Vagina (tissue), 2 donors: ENCODE measurements at regions not wholly inside any gene's neighbourhood (a gene's known extent, or its start where the extent isn't known, plus 50 kb on each side); places are given as distances from the start of the nearest gene placed in this dataset.

ENCODE experiments used
- DNase-seq, 2 donors: peaks; one replicate each; pipeline ENCODE4 v3.0.0-alpha.2; 2017; ENCODE audit errors: extremely low spot score in 2 of 2
- H3K27ac ChIP-seq: fragments of 200-600 bp; sonication (generic); one replicate; pipeline ENCODE4 v1.5.1; 2019
- H3K27me3 ChIP-seq: fragments of 200-600 bp; sonication (generic); one replicate; pipeline ENCODE4 v1.5.1; 2019
- H3K36me3 ChIP-seq, 2 donors: fragments of 200-600 bp; sonication (generic); one replicate each; pipeline ENCODE4 v1.5.1; 2017 to 2019
- H3K4me1 ChIP-seq: fragments of 200-600 bp; sonication (generic); one replicate; pipeline ENCODE4 v1.5.1; 2019
- H3K4me3 ChIP-seq, 2 donors: fragments of 200-600 bp; sonication (generic); 1 replicate in 1 of 2; 2 replicates in 1 of 2; pipeline ENCODE4 v1.5.1; 2016 to 2019
- H3K9me3 ChIP-seq: fragments of 200-600 bp; sonication (generic); one replicate; pipeline ENCODE4 v1.5.1; 2019
- POLR2A ChIP-seq, 2 donors: fragments of 450-650 bp; IDR thresholded peaks; one replicate each; pipeline ENCODE4 v1.6.1; 2017; ENCODE audit warnings: antibody characterized with exemption in 2 of 2, mild to moderate bottlenecking in 2 of 2, moderate library complexity in 2 of 2
- POLR2AphosphoS5 ChIP-seq, 2 donors: sonication (generic); formaldehyde crosslinking; IDR thresholded peaks; one replicate each; pipeline ENCODE4 v1.9.0; 2017; ENCODE audit warnings: antibody characterized with exemption in 2 of 2, mild to moderate bottlenecking in 2 of 2, low read depth in 1 of 2; ENCODE audit not compliant: insufficient read depth in 1 of 2
- intact Hi-C: fragments of 100-400 bp; cut with DNase I; formaldehyde crosslinking; loops from one replicate; pipeline ENCODE4 v1.15.1; 2023
- TF ChIP-seq, protein P1 (sequence below), 3 experiments: fragments of 450-650 bp in 2 of 3; fragments of 200-600 bp in 1 of 3; sonication (generic) in 1 of 3; IDR thresholded peaks; one replicate each; pipeline ENCODE4 v1.5.1; 2017 to 2019; ENCODE audit warnings: antibody characterized with exemption in 3 of 3, mild to moderate bottlenecking in 2 of 3, moderate library complexity in 2 of 3

DNA sequence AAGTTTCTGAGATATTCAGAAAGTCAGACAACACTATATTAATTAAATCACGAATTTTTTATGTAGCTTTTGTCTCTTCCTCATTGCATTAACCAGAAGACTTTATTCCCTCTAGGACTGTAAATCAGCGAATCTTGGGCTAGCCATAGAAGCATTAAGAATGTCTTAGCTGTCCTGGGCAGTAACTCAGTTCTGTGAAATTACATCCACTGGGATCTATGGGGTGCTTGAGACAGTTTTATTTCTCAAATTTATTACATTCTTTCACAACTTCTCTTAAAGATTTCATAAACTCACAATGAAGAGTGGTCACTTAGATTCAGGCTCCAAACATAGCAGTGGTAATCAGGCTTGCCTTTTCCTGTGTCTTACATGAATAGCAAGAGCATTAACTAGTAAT, 1153.4 kb downstream of the CDH8 start:
- H3K27me3 ChIP-seq = no peaks in the 10 kb centered on the region
- no peaks in the 10 kb centered on the region for H3K9me3 ChIP-seq
- no peak overlapping the region for H3K4me3 ChIP-seq
- no peaks in the 10 kb centered on the region for H3K4me1 ChIP-seq
- H3K36me3 ChIP-seq = no peaks in the 10 kb centered on the region
- TF ChIP-seq, protein P1, sequence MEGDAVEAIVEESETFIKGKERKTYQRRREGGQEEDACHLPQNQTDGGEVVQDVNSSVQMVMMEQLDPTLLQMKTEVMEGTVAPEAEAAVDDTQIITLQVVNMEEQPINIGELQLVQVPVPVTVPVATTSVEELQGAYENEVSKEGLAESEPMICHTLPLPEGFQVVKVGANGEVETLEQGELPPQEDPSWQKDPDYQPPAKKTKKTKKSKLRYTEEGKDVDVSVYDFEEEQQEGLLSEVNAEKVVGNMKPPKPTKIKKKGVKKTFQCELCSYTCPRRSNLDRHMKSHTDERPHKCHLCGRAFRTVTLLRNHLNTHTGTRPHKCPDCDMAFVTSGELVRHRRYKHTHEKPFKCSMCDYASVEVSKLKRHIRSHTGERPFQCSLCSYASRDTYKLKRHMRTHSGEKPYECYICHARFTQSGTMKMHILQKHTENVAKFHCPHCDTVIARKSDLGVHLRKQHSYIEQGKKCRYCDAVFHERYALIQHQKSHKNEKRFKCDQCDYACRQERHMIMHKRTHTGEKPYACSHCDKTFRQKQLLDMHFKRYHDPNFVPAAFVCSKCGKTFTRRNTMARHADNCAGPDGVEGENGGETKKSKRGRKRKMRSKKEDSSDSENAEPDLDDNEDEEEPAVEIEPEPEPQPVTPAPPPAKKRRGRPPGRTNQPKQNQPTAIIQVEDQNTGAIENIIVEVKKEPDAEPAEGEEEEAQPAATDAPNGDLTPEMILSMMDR (IDR thresholded peaks at IDR 0.05) = no peak
- DNase-seq = no peak
- H3K27ac ChIP-seq = no peak overlapping the region
- intact Hi-C loops = no loop called here

DNA sequence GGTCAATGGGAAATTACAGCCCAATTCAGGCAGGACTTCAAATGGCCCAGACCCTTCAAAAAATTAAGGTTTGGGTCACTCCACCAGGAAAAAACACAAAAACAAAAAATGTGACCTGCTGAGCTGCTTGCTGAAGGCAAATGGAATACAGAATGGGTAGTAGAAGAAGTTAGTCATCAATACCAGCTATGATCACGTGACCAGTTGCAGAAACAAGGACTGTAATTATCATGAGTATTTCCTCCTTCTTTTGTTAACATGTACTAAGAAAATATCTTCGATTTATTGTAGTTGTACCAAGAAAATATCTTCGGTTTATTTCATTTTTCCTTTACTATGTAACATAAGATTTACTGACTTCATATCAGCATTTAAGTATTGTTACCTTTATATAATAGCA, 1183.6 kb downstream of the CDH8 start:
- Histone ChIP-seq H3K4me3 (no peak overlapping the region), H3K27me3 (no peaks in the 10 kb centered on the region), H3K27ac (no peak overlapping the region), H3K4me1 (no peaks in the 10 kb centered on the region), H3K36me3 (no peaks in the 10 kb centered on the region), H3K9me3 (peaks cover 3% of the 10 kb centered on the region)
- DNase-seq = no peak
- intact Hi-C loops = no loop called here
- TF ChIP-seq POLR2A (IDR thresholded peaks at IDR 0.05) (no peak), POLR2AphosphoS5 (IDR thresholded peaks at IDR 0.05; ENCODE audit: insufficient read depth in 1 of 2, low read depth in 1 of 2) (no peak)
- TF ChIP-seq, protein P1 (IDR thresholded peaks at IDR 0.05) = no peak

DNA sequence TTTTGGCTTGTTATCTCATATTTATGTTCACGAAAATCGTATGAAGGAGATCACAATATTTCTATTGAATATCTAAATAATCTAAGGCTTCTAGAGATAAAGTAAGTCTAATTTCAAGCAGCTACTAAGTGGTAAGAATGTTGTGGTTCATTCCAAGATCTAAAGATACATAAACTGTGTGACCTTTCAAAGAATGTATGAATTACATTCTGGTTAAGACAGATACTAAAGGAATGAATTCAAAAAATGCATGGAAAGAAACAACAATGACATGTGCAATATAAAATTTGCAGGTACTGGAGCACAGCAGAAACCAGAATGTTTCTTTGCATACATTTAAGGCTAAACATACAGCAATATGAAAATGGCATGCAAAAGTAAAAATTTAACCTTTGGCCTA, 1214.6 kb downstream of the CDH8 start:
- H3K36me3 ChIP-seq = no peaks in the 10 kb centered on the region
- no peak overlapping the region for H3K4me3 ChIP-seq
- intact Hi-C loops = no loop called here
- H3K9me3 ChIP-seq = no peaks in the 10 kb centered on the region
- TF ChIP-seq POLR2AphosphoS5 (IDR thresholded peaks at IDR 0.05; ENCODE audit: insufficient read depth in 1 of 2, low read depth in 1 of 2) (no peak), POLR2A (IDR thresholded peaks at IDR 0.05) (no peak)
- TF ChIP-seq, protein P1 (IDR thresholded peaks at IDR 0.05) = no peak
- no peaks in the 10 kb centered on the region for H3K27me3 ChIP-seq
- no peak for DNase-seq
- no peaks in the 10 kb centered on the region for H3K4me1 ChIP-seq
- no peak overlapping the region for H3K27ac ChIP-seq

DNA sequence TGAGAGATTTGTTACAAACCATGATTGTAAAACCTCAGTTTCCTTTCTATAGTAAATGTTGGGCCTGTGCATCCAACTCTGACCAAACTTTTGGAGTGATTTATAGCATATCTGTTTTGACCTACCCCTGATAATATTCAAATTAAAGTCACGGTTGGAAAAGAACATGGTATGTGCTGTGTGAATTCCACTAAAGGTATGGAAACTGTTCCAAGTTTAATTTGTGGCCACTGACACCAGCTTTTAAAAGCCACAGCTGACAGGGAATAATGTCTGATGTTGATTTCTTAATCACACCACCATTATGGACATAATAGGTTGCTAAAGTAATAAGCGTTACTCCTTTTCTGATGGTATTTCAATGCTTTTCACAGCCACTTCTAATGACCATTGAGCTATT, 1215.9 kb downstream of the CDH8 start:
- intact Hi-C loops = no loop called here
- Histone ChIP-seq H3K27me3 (no peaks in the 10 kb centered on the region), H3K4me3 (no peak overlapping the region), H3K9me3 (no peaks in the 10 kb centered on the region), H3K27ac (no peak overlapping the region), H3K36me3 (no peaks in the 10 kb centered on the region), H3K4me1 (no peaks in the 10 kb centered on the region)
- DNase-seq = no peak
- TF ChIP-seq POLR2A (IDR thresholded peaks at IDR 0.05) = no peak

DNA sequence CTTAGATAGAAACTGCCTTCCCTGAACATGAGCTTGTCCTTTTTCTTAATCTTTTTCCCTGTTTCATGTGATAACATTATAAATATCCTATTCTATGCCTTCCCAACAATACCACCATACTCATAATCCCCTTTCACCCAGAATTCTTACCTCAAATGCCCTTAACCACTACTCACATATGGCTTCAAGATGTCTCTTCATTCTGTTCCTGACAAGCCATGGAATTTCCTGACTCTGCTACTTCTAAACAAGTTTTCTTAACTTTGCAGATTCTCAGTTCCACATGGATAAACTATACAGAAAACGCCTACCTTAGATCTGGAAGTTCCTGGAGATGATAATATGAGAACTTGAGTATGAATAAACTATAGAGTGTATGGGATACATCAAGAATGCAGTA, 1217.8 kb downstream of the CDH8 start:
- H3K4me3 ChIP-seq = no peak overlapping the region
- no peaks in the 10 kb centered on the region for H3K36me3 ChIP-seq
- no peak for TF ChIP-seq POLR2A (IDR thresholded peaks at IDR 0.05)
- TF ChIP-seq, protein P1 (IDR thresholded peaks at IDR 0.05) = no peak
- no peak for TF ChIP-seq POLR2AphosphoS5 (IDR thresholded peaks at IDR 0.05; ENCODE audit: insufficient read depth in 1 of 2, low read depth in 1 of 2)
- no peak for DNase-seq
- H3K9me3 ChIP-seq = no peaks in the 10 kb centered on the region
- H3K27me3 ChIP-seq = no peaks in the 10 kb centered on the region
- intact Hi-C loops = no loop called here
- H3K4me1 ChIP-seq = no peaks in the 10 kb centered on the region
- no peak overlapping the region for H3K27ac ChIP-seq

DNA sequence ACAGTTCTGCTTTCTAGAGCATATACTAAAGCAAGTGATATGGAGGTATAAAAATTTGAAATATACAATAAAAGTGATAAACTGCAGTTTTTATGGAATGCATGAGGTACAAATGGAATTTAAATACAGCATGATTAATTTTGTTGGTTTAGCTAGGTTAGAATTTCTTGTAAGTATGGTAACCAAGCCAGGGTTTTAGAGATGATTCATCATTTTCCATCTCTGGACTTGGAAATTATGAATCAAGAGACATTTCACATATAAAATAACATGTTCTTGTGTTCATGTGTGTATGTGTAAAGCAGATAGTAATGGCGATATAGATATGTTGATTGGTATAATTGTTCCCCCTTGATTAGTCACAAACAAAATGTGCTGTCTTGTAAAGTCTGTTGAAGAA, 1219.8 kb downstream of the CDH8 start:
- DNase-seq = no peak
- Histone ChIP-seq H3K27me3 (no peaks in the 10 kb centered on the region), H3K9me3 (no peaks in the 10 kb centered on the region), H3K4me1 (no peaks in the 10 kb centered on the region), H3K27ac (no peak overlapping the region), H3K36me3 (no peaks in the 10 kb centered on the region), H3K4me3 (no peak overlapping the region)
- TF ChIP-seq, protein P1 (IDR thresholded peaks at IDR 0.05) = no peak
- TF ChIP-seq POLR2A (IDR thresholded peaks at IDR 0.05) = no peak
- no peak for TF ChIP-seq POLR2AphosphoS5 (IDR thresholded peaks at IDR 0.05; ENCODE audit: insufficient read depth in 1 of 2, low read depth in 1 of 2)
- intact Hi-C loops = no loop called here
